Suppressor macrophage (primary cell): ENCODE measurements at regions not wholly inside any gene's neighbourhood (a gene's known extent, or its start where the extent isn't known, plus 50 kb on each side); places are given as distances from the start of the nearest gene placed in this dataset.

Source experiments
- DNase-seq, 4 experiments: peaks; one replicate each; pipeline ENCODE4 v3.0.0-alpha.2; 2020 to 2022

- no peak for DNase-seq
These were observed 355.9 kb upstream of the TENM4 start for GRCh38 chr11:79796704-79797103.

- no peak for DNase-seq
These were observed 353.9 kb upstream of the TENM4 start for GRCh38 chr11:79794484-79795393.

GRCh38 chr11:79794057-79794456 is 353.2 kb upstream of the TENM4 start:
- DNase-seq: no peak

GRCh38 chr11:79786961-79787360 is 346.1 kb upstream of the TENM4 start:
- no peak for DNase-seq

GRCh38 chr11:79783833-79784232 is 343.0 kb upstream of the TENM4 start:
- DNase-seq: no peak

GRCh38 chr11:79768343-79768742 is 327.5 kb upstream of the TENM4 start:
- no peak for DNase-seq

GRCh38 chr11:79762279-79762921 is 321.6 kb upstream of the TENM4 start:
- no peak for DNase-seq

- no peak for DNase-seq
These were observed 317.5 kb upstream of the TENM4 start for GRCh38 chr11:79758325-79758724.

- DNase-seq: no peak
These were observed 306.6 kb upstream of the TENM4 start for GRCh38 chr11:79747406-79747805.

- no peak for DNase-seq
These were observed 304.1 kb upstream of the TENM4 start for GRCh38 chr11:79744941-79745340.

GRCh38 chr11:79742176-79742575 is 301.3 kb upstream of the TENM4 start:
- DNase-seq: no peak

- DNase-seq: no peak
These were observed 298.8 kb upstream of the TENM4 start for GRCh38 chr11:79739591-79739990.

- DNase-seq: no peak
These were observed 286.4 kb upstream of the TENM4 start for GRCh38 chr11:79727221-79727620.

GRCh38 chr11:79720115-79720514 is 279.3 kb upstream of the TENM4 start:
- no peak for DNase-seq

- DNase-seq: peak in 3 of 4 experiments; percentile 0 to 8 (median 5)
These were observed 267.6 kb upstream of the TENM4 start for GRCh38 chr11:79708319-79708932.

- no peak for DNase-seq
These were observed 264.8 kb upstream of the TENM4 start for GRCh38 chr11:79705648-79706047.

GRCh38 chr11:79702303-79702702 is 261.5 kb upstream of the TENM4 start:
- DNase-seq: no peak

GRCh38 chr11:79699246-79699645 is 258.4 kb upstream of the TENM4 start:
- DNase-seq: no peak

GRCh38 chr11:79697905-79698304 is 257.1 kb upstream of the TENM4 start:
- DNase-seq: no peak

GRCh38 chr11:79694368-79694767 is 253.5 kb upstream of the TENM4 start:
- no peak for DNase-seq

GRCh38 chr11:79691445-79691844 is 250.6 kb upstream of the TENM4 start:
- DNase-seq: no peak

GRCh38 chr11:79686703-79687419 is 246.0 kb upstream of the TENM4 start:
- no peak for DNase-seq

- no peak for DNase-seq
These were observed 243.1 kb upstream of the TENM4 start for GRCh38 chr11:79683930-79684329.
